A549 (cell line): ENCODE measurements at regions not wholly inside any gene's neighbourhood (a gene's known extent, or its start where the extent isn't known, plus 50 kb on each side); places are given as distances from the start of the nearest gene placed in this dataset.

Experiments used
- ATAC-seq, 2 experiments: fragments of 200-7000 bp in 1 of 2; fragments of >200 bp in 1 of 2; cut with Nextera tagmentation in 1 of 2; cut with Tn5 transposase in 1 of 2; 3 replicates each; pipeline versions ENCODE4 v1.8.0 to v1.9.1; 2018 to 2020; ENCODE audit warnings: mild to moderate bottlenecking in 1 of 2, moderate library complexity in 1 of 2
- CTCF ChIA-PET: fragments of 300-600 bp; sonication (Branson Sonifier 250); formaldehyde crosslinking; extraction: SDS; loops from one replicate; lab custom pipeline; 2021; ENCODE audit warnings: antibody characterized with exemption, inconsistent platforms; lab: Yijun Ruan, JAX
- POLR2A ChIA-PET: fragments of 350-600 bp; formaldehyde crosslinking; extraction: SDS; loops from one replicate; lab custom pipeline; 2021; ENCODE audit warnings: antibody characterized with exemption, inconsistent platforms; lab: Yijun Ruan, JAX
- DNase-seq, 2 experiments: peaks; one replicate each; pipeline versions ENCODE4 v3.0.0 to v3.0.0-alpha.2; 2011 to 2016; ENCODE audit warnings: low read depth in 1 of 2, low spot score in 1 of 2
- FAIRE-seq: peaks from 2 replicates; lab custom pipeline; 2011; peaks lifted over from hg19 to GRCh38; lab: Jason Lieb, UNC
- H3K27ac ChIP-seq, 2 experiments: fragments of >200 bp; sonication (Bioruptor Twin); formaldehyde crosslinking; 3 replicates each; pipeline ENCODE4 v1.5.1; 2016 to 2017
- H3K4me1 ChIP-seq: fragments of >200 bp; sonication (Bioruptor Twin); formaldehyde crosslinking; 3 replicates; pipeline ENCODE4 v1.6.1; 2016
- H3K4me2 ChIP-seq: fragments of >200 bp; sonication (Bioruptor Twin); formaldehyde crosslinking; 3 replicates; pipeline ENCODE4 v1.6.1; 2016
- H3K4me3 ChIP-seq: fragments of >200 bp; sonication (Bioruptor Twin); formaldehyde crosslinking; 3 replicates; pipeline ENCODE4 v1.5.1; 2016
- H3K9me3 ChIP-seq: fragments of >200 bp; sonication (Bioruptor Twin); formaldehyde crosslinking; 3 replicates; pipeline ENCODE4 v1.6.1; 2016
- CHD2 ChIP-seq: fragments of 150-350 bp; IDR thresholded peaks from 2 replicates; pipeline ENCODE4 v1.6.1; 2014; ENCODE audit warnings: low read length; ENCODE audit not compliant: partially characterized antibody
- CTCF ChIP-seq: fragments of >200 bp; sonication (Bioruptor Twin); formaldehyde crosslinking; IDR thresholded peaks from 3 replicates; pipeline ENCODE4 v1.5.1; 2016
- EHF ChIP-seq: fragments of 250-450 bp; sonication (Bioruptor Pico); IDR thresholded peaks from 2 replicates; pipeline ENCODE4 v1.5.0; 2020; ENCODE audit warnings: mild to moderate bottlenecking
- EP300 ChIP-seq, 2 experiments: fragments of >200 bp; sonication (Bioruptor Twin); formaldehyde crosslinking; IDR thresholded peaks; 2 replicates in 1 of 2; 3 replicates in 1 of 2; pipeline ENCODE4 v1.6.1; 2016 to 2017
- ESRRA ChIP-seq: fragments of 150-350 bp; IDR thresholded peaks from 2 replicates; pipeline ENCODE4 v1.6.1; 2014; ENCODE audit warnings: mild to moderate bottlenecking, low read length, borderline replicate concordance
- FOSB ChIP-seq: fragments of 250-450 bp; sonication (Bioruptor Pico); IDR thresholded peaks from 2 replicates; pipeline ENCODE4 v1.5.0; 2020; ENCODE audit warnings: mild to moderate bottlenecking, moderate library complexity
- FOXS1 ChIP-seq: fragments of 250-450 bp; sonication (Bioruptor Pico); IDR thresholded peaks from 2 replicates; pipeline ENCODE4 v1.5.0; 2020; ENCODE audit warnings: mild to moderate bottlenecking, moderate library complexity
- GATA3 ChIP-seq: IDR thresholded peaks from 2 replicates; pipeline ENCODE4 v1.6.1; 2012; ENCODE audit warnings: borderline replicate concordance
- HDAC2 ChIP-seq: fragments of 200-600 bp; sonication (generic); IDR thresholded peaks from 2 replicates; pipeline ENCODE4 v1.6.1; 2016
- HES2 ChIP-seq: fragments of >200 bp; sonication (Bioruptor Twin); formaldehyde crosslinking; IDR thresholded peaks from 2 replicates; pipeline ENCODE4 v1.6.1; 2016
- HOXA7 ChIP-seq: fragments of 250-450 bp; sonication (Bioruptor Pico); IDR thresholded peaks from 2 replicates; pipeline ENCODE4 v1.5.0; 2020; ENCODE audit warnings: mild to moderate bottlenecking, moderate library complexity
- MYC ChIP-seq: IDR thresholded peaks from 2 replicates; pipeline ENCODE4 v1.6.1; 2012; ENCODE audit warnings: mild to moderate bottlenecking, inconsistent platforms, low read length, improper control_type of control experiment, borderline replicate concordance
- NPAS2 ChIP-seq: fragments of 250-450 bp; sonication (Bioruptor Pico); IDR thresholded peaks from 2 replicates; pipeline ENCODE4 v1.8.0; 2022; ENCODE audit warnings: mild to moderate bottlenecking, moderate library complexity, borderline replicate concordance
- PHF8 ChIP-seq: fragments of 200-600 bp; sonication (generic); IDR thresholded peaks from 2 replicates; pipeline ENCODE4 v1.6.1; 2016; ENCODE audit warnings: low read depth, mild to moderate bottlenecking, antibody characterized with exemption, moderate library complexity, borderline replicate concordance
- POLR2AphosphoS2 ChIP-seq: conservative IDR thresholded peaks from 2 replicates; pipeline ENCODE4 v1.6.1; 2012; ENCODE audit warnings: low read length, improper control_type of control experiment, inconsistent platforms
- RARB ChIP-seq: fragments of 250-450 bp; sonication (Bioruptor Pico); IDR thresholded peaks from 2 replicates; pipeline ENCODE4 v1.8.0; 2021; ENCODE audit warnings: mild to moderate bottlenecking, moderate library complexity
- SMC3 ChIP-seq: fragments of >200 bp; sonication (Bioruptor Twin); formaldehyde crosslinking; IDR thresholded peaks from 3 replicates; pipeline ENCODE4 v1.6.1; 2018; ENCODE audit warnings: inconsistent platforms
- SREBF2 ChIP-seq: fragments of 450-650 bp; IDR thresholded peaks from 2 replicates; pipeline ENCODE4 v1.6.1; 2014; ENCODE audit warnings: mild to moderate bottlenecking, moderate library complexity
- TFCP2L1 ChIP-seq: fragments of 250-450 bp; sonication (Bioruptor Pico); IDR thresholded peaks from 2 replicates; pipeline ENCODE4 v1.5.0; 2021; ENCODE audit warnings: mild to moderate bottlenecking
- USF2 ChIP-seq: fragments of 450-650 bp; IDR thresholded peaks from 2 replicates; pipeline ENCODE4 v1.6.1; 2014; ENCODE audit warnings: antibody characterized with exemption
- ZNF302 ChIP-seq: fragments of 250-450 bp; sonication (Bioruptor Pico); IDR thresholded peaks from 2 replicates; pipeline ENCODE4 v1.9.0; 2021; ENCODE audit warnings: inconsistent platforms, mild to moderate bottlenecking, moderate library complexity
- ZSCAN20 ChIP-seq: fragments of 250-450 bp; sonication (Bioruptor Pico); IDR thresholded peaks from 2 replicates; pipeline ENCODE4 v1.8.0; 2022; ENCODE audit warnings: mild to moderate bottlenecking, moderate library complexity
- WGBS: methylation state at CpG from one replicate; pipeline ENCODE4 v1.1.6; 2017; ENCODE audit errors: missing lambda C conversion rate; 5-methylcytosine and 5-hydroxymethylcytosine counted together
- TF ChIP-seq, protein P1 (sequence below): IDR thresholded peaks from 2 replicates; pipeline ENCODE4 v1.6.1; 2012; ENCODE audit warnings: low read depth, borderline replicate concordance
- TF ChIP-seq, protein P2 (sequence below): IDR thresholded peaks from 2 replicates; pipeline ENCODE4 v1.6.1; 2012

- DNase-seq: no peak
- WGBS: 29% methylated on average over 6 of the region's 6 CpGs
- FAIRE-seq: no peak
- no peak for ATAC-seq
- TF ChIP-seq MYC (no peak), ZSCAN20 (CRISPR knock-in tag) (no peak), SREBF2 (no peak), ZNF302 (CRISPR knock-in tag) (no peak), FOSB (CRISPR knock-in tag) (no peak), TFCP2L1 (CRISPR knock-in tag) (no peak), NPAS2 (no peak), PHF8 (no peak), USF2 (no peak), POLR2AphosphoS2 (no peak), EHF (CRISPR knock-in tag) (no peak), GATA3 (no peak), HOXA7 (CRISPR knock-in tag) (no peak), FOXS1 (CRISPR knock-in tag) (no peak), CTCF (no peak), SMC3 (no peak), RARB (no peak), HES2 (no peak)
- TF ChIP-seq, protein P1, sequence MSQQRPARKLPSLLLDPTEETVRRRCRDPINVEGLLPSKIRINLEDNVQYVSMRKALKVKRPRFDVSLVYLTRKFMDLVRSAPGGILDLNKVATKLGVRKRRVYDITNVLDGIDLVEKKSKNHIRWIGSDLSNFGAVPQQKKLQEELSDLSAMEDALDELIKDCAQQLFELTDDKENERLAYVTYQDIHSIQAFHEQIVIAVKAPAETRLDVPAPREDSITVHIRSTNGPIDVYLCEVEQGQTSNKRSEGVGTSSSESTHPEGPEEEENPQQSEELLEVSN: no peak
- TF ChIP-seq, protein P2, sequence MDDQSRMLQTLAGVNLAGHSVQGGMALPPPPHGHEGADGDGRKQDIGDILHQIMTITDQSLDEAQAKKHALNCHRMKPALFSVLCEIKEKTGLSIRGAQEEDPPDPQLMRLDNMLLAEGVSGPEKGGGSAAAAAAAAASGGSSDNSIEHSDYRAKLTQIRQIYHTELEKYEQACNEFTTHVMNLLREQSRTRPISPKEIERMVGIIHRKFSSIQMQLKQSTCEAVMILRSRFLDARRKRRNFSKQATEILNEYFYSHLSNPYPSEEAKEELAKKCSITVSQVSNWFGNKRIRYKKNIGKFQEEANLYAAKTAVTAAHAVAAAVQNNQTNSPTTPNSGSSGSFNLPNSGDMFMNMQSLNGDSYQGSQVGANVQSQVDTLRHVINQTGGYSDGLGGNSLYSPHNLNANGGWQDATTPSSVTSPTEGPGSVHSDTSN: no peak
- TF ChIP-seq, all 56 proteins: peak for 0
- Histone ChIP-seq H3K4me3 (no peak overlapping the region), H3K27ac (no peak overlapping the region), H3K9me3 (no peaks in the 10 kb centered on the region), H3K4me1 (no peaks in the 10 kb centered on the region), H3K4me2 (no peak overlapping the region)
- ChIA-PET POLR2A (no interaction called here), CTCF (no interaction called here)
Observed at GRCh38 chr11:106241601-106242257, 164.3 kb downstream of the AASDHPPT start.

DNA sequence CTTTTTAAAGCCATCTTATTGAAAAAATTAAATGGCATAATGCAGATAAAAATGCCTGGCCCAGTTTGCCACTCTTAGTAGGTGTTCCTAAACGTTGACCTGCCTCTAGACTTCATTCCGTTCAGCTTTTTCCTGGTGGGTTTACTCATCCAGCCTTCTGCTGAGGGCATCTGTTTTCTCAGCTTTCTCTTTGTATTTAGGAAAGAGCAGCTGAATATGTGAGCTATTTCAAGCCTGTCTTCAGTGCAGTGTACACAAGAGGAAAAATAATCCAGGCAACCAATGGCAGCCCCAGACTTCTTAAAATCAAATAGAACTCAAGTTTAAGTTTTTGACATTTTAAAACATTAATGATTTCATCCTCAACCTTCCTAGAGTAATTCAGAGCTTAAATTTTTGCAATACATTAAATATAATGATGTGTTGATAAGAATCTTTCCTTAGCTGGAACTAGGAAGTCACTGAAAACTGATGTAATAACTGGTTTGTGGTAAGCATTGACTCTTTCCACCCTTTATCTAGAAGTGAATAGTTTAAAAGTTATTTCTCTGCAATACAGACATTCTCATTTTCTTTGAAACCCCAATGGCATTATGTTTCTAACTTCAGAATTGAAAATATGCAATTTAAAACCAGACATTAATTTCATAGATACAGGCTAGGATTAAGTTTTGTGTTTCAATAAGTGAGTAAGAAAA lies 165.4 kb downstream of the AASDHPPT start:
- no peak overlapping the region for H3K4me2 ChIP-seq
- H3K4me1 ChIP-seq: no peaks in the 10 kb centered on the region
- ATAC-seq: no peak
- POLR2A ChIA-PET: no interaction called here
- DNase-seq: no peak
- CTCF ChIA-PET: no interaction called here
- WGBS: 16% methylated on average over 2 of the region's 2 CpGs
- H3K27ac ChIP-seq: no peak overlapping the region
- H3K4me3 ChIP-seq: no peak overlapping the region
- no peak for TF ChIP-seq ZNF302 (CRISPR knock-in tag)
- TF ChIP-seq CTCF: no peak
- TF ChIP-seq ESRRA: no peak
- no peak for TF ChIP-seq EP300 (IDR thresholded peaks at IDR 0.05)
- no peak for TF ChIP-seq GATA3
- no peak for TF ChIP-seq CHD2
- no peak for TF ChIP-seq TFCP2L1 (CRISPR knock-in tag)
- no peak for TF ChIP-seq RARB
- TF ChIP-seq HDAC2: no peak
- TF ChIP-seq, protein P1: no peak
- no peak for FAIRE-seq
- no peaks in the 10 kb centered on the region for H3K9me3 ChIP-seq
